Endodermal cell (in vitro differentiated cells): ENCODE measurements at regions not wholly inside any gene's neighbourhood (a gene's known extent, or its start where the extent isn't known, plus 50 kb on each side); places are given as distances from the start of the nearest gene placed in this dataset.

ENCODE experiments used
- DNase-seq: peaks from one replicate; pipeline ENCODE4 v3.0.0-alpha.2; 2017
- H3K27ac ChIP-seq: 2 replicates; pipeline ENCODE4 v1.5.1; 2013; ENCODE audit warnings: mild to moderate bottlenecking, low read depth, low read length, moderate library complexity
- H3K27me3 ChIP-seq: 2 replicates; pipeline ENCODE4 v1.6.1; 2013; ENCODE audit warnings: mild to moderate bottlenecking, low read length, moderate library complexity; ENCODE audit not compliant: insufficient read depth, control insufficient read depth, poor library complexity, severe bottlenecking
- H3K36me3 ChIP-seq: 2 replicates; pipeline ENCODE4 v1.7.0; 2013; ENCODE audit warnings: mild to moderate bottlenecking, low read length, moderate library complexity; ENCODE audit not compliant: control insufficient read depth, insufficient read depth
- H3K4me1 ChIP-seq: one replicate; pipeline ENCODE4 v1.7.0; 2013; ENCODE audit warnings: low read length; ENCODE audit not compliant: control insufficient read depth, insufficient read depth
- H3K4me3 ChIP-seq: 2 replicates; pipeline ENCODE4 v1.5.1; 2013; ENCODE audit warnings: mild to moderate bottlenecking, low read length, moderate library complexity
- H3K9ac ChIP-seq: 2 replicates; pipeline ENCODE4 v1.6.1; 2013; ENCODE audit warnings: mild to moderate bottlenecking, low read length, moderate library complexity; ENCODE audit not compliant: poor library complexity, severe bottlenecking; ENCODE audit errors: extremely low read depth
- H3K9me3 ChIP-seq: 2 replicates; pipeline ENCODE4 v1.6.1; 2013; ENCODE audit warnings: mild to moderate bottlenecking, low read length, moderate library complexity; ENCODE audit not compliant: control insufficient read depth
- H3K27ac Mint-ChIP-seq: 2 replicates; pipeline ENCODE4 v1.8.0; 2020; ENCODE audit warnings: mixed read lengths
- H3K27me3 Mint-ChIP-seq: 2 replicates; pipeline ENCODE4 v1.8.0; 2021; ENCODE audit warnings: mild to moderate bottlenecking, mixed read lengths; ENCODE audit not compliant: insufficient read depth
- H3K36me3 Mint-ChIP-seq: 2 replicates; pipeline ENCODE4 v1.8.0; 2020; ENCODE audit warnings: low read depth, mixed read lengths
- H3K4me1 Mint-ChIP-seq: 2 replicates; pipeline ENCODE4 v1.8.0; 2020; ENCODE audit warnings: mixed read lengths
- H3K4me3 Mint-ChIP-seq: 2 replicates; pipeline ENCODE4 v1.8.0; 2020; ENCODE audit warnings: mild to moderate bottlenecking, moderate library complexity, mixed read lengths
- H3K9me3 Mint-ChIP-seq: 2 replicates; pipeline ENCODE4 v1.8.0; 2020; ENCODE audit warnings: mild to moderate bottlenecking, mixed read lengths
- CTCF ChIP-seq: fragments of 200-600 bp; sonication (generic); conservative IDR thresholded peaks from 2 replicates; pipeline ENCODE4 v1.5.0; 2021; ENCODE audit warnings: antibody characterized with exemption, mild to moderate bottlenecking
- WGBS, 2 experiments: methylation state at CpG; one replicate each; pipeline versions ENCODE4 v1.1.5 to v1.1.7; 2013; ENCODE audit warnings: missing lambda C conversion rate in 2 of 2, mixed read lengths in 1 of 2; ENCODE audit not compliant: insufficient coverage in 1 of 2, insufficient read length in 1 of 2; 5-methylcytosine and 5-hydroxymethylcytosine counted together

DNA sequence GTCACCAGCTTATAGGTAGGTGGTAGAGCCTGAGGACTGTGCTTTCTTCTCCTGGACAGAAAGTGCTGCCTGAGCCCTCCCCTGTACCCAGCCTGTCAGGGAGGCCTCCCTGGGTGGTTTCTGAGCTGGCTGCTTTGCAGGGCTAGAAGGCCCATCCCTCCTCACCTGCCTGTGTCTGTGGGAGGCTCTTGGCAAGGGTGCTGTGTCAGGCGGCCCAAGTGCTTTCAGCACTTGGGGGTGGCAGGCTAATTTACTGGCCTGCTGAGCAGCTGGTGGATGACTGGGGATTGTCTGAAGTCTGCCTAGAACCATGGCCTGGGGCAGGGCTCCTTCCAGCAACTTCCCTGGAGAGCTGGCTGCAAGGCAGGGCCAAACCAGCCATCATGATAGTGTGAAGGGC lies 139.0 kb upstream of the NAV2 start:
- no peak overlapping the region for H3K4me3 ChIP-seq
- DNase-seq: no peak
- Mint-ChIP-seq H3K27ac (no peak overlapping the region), H3K27me3 (peaks cover 6% of the 10 kb centered on the region), H3K36me3 (no peaks in the 10 kb centered on the region), H3K4me1 (peaks cover 16% of the 10 kb centered on the region), H3K9me3 (no peaks in the 10 kb centered on the region), H3K4me3 (no peak overlapping the region)
- WGBS, 2 experiments: 84% methylated on average over 1 of the region's 1 CpG; no CpG with 5 or more reads in 1 of the 2 experiments
- no peaks in the 10 kb centered on the region for H3K27me3 ChIP-seq
- no peaks in the 10 kb centered on the region for H3K4me1 ChIP-seq
- H3K9ac ChIP-seq: no peak overlapping the region
- no peak for TF ChIP-seq CTCF
- no peak overlapping the region for H3K27ac ChIP-seq
- H3K9me3 ChIP-seq: no peaks in the 10 kb centered on the region
- no peaks in the 10 kb centered on the region for H3K36me3 ChIP-seq

- 89 to 92% methylated on average over 3 to 4 of the region's 4 CpGs for WGBS, 2 experiments
- Mint-ChIP-seq H3K27ac (no peak overlapping the region), H3K36me3 (no peaks in the 10 kb centered on the region), H3K27me3 (peaks cover 10% of the 10 kb centered on the region), H3K4me3 (no peak overlapping the region), H3K9me3 (no peaks in the 10 kb centered on the region), H3K4me1 (peaks cover 2% of the 10 kb centered on the region)
- no peak for DNase-seq
- Histone ChIP-seq H3K4me1 (no peaks in the 10 kb centered on the region), H3K4me3 (no peak overlapping the region), H3K9me3 (no peaks in the 10 kb centered on the region), H3K9ac (no peak overlapping the region), H3K36me3 (no peaks in the 10 kb centered on the region), H3K27me3 (no peaks in the 10 kb centered on the region), H3K27ac (no peak overlapping the region)
- TF ChIP-seq CTCF: no peak
Measured at GRCh38 chr11:19571906-19572305, 140.7 kb upstream of the NAV2 start.

DNA sequence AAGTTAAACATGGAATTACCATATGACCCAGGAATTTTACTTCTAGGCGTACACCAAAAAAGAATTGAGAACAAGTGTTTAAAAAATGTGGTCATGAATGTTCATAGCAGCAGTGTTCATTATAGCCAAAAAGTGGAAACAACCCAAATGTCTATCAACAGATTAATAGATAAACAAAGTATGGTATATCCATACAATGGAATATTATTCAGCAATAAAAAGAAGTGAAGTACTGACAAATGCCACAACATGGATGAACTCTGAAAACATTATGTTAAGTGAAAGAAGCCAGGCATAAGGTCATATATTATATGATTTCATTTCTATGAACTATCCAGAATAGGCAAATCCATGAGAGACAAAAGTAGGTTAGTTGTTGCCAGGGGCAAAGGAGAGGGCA lies 141.7 kb upstream of the NAV2 start:
- Histone ChIP-seq H3K27ac (no peak overlapping the region), H3K27me3 (no peaks in the 10 kb centered on the region), H3K9ac (no peak overlapping the region), H3K4me3 (no peak overlapping the region), H3K4me1 (no peaks in the 10 kb centered on the region), H3K36me3 (no peaks in the 10 kb centered on the region), H3K9me3 (no peaks in the 10 kb centered on the region)
- Mint-ChIP-seq H3K36me3 (no peaks in the 10 kb centered on the region), H3K27ac (no peak overlapping the region), H3K27me3 (peaks cover 10% of the 10 kb centered on the region), H3K4me1 (no peaks in the 10 kb centered on the region), H3K4me3 (no peak overlapping the region), H3K9me3 (no peaks in the 10 kb centered on the region)
- 80 to 100% methylated on average over 1 of the region's 1 CpG for WGBS, 2 experiments
- DNase-seq: no peak
- TF ChIP-seq CTCF: no peak
